ENCODE measurements at regions not wholly inside any gene's neighbourhood (a gene's known extent, or its start where the extent isn't known, plus 50 kb on each side); places are given as distances from the start of the nearest gene placed in this dataset.
"Not testable (repeated sequence)": the region's sequence is repeated elsewhere in the genome, so short reads cannot be mapped to it uniquely, and the experiment has no call there.

DNA sequence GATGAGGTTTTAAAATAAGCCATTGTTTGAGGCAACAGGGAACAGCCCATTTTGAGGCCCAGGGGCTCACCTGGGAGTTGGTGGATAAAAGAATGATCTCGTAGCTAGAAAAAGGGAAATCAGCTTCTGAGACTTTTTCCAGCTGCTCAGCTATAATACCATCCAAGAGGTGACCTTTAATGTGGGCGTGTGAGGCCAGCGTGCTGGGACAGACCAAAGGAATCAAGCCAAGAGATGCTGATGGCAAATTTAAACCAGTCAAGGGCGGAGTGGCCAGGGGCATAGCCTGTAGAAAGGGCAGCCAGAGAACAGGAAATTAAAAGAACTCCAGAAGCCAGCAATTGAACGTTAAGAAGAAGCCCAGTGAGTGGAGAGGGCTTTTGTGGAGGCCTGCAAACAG lies 132.6 kb downstream of the IER5 start:
- TF ChIP-seq, protein P1, sequence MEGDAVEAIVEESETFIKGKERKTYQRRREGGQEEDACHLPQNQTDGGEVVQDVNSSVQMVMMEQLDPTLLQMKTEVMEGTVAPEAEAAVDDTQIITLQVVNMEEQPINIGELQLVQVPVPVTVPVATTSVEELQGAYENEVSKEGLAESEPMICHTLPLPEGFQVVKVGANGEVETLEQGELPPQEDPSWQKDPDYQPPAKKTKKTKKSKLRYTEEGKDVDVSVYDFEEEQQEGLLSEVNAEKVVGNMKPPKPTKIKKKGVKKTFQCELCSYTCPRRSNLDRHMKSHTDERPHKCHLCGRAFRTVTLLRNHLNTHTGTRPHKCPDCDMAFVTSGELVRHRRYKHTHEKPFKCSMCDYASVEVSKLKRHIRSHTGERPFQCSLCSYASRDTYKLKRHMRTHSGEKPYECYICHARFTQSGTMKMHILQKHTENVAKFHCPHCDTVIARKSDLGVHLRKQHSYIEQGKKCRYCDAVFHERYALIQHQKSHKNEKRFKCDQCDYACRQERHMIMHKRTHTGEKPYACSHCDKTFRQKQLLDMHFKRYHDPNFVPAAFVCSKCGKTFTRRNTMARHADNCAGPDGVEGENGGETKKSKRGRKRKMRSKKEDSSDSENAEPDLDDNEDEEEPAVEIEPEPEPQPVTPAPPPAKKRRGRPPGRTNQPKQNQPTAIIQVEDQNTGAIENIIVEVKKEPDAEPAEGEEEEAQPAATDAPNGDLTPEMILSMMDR (IDR thresholded peaks at IDR 0.05; ENCODE audit: extremely low read depth, missing control alignments): no peak
- no peak for DNase-seq (ENCODE audit: low spot score)

DNA sequence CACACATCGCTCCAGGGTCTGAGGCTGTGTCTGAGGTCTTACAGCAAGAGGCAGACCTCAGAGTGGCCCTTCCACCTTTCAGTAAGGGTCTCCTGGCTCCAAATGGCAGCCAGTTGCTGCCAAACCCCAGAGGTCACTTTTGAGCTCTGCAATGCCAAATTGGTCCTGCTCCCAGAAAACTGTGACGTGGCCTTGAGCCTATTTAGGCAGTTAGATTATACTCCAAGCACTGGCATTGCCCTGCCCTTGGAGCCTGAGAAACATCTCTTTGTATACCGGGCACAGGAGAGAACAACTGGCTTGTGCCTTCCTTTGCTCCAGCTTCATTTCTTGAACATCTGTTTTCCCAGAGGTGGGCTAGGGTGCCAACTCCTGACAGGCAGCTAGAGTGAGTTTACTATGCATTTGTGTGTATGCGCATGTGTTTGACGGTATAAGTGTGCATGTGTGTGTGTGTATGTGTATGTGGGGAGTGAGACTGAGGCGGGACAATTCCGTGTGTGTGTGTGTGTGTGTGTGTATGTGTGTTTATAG lies 134.5 kb downstream of the IER5 start:
- DNase-seq (ENCODE audit: low spot score): no peak
- TF ChIP-seq, protein P1 (IDR thresholded peaks at IDR 0.05; ENCODE audit: extremely low read depth, missing control alignments): no peak

DNA sequence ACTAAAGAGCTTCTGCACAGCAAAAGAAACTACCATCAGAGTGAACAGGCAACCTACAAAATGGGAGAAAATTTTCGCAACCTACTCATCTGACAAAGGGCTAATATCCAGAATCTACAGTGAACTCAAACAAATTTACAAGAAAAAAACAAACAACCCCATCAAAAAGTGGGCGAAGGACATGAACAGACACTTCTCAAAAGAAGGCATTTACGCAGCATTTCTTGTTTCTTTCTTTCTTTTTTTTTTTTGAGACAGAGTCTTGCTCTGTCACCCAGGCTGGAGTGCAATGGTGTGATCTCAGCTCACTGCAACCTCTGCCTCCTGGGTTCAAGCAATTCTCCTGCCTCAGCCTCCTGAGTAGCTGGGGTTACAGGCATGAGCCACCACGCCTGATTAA lies 138.2 kb downstream of the IER5 start:
- not testable (repeated sequence) for DNase-seq (ENCODE audit: low spot score)

DNA sequence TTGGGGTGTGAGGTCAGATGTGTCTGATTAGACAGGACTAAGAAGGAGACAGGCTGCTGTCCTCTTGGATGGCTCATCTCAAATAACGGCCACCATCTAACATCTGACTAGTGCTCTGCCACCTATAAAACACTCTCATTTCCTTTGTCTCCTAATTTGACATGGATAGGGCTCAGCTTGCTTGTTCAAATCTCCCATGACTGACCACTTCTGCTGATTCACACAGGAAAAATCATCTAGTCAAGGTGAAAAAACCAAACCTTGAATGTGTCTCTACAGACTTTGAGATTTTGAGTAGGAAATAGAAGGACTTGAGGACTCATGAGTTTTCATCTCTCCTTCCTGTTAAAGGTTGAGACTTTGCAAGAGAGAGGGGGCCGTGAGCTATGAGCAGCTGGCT lies 150.6 kb downstream of the IER5 start:
- no peak for DNase-seq (ENCODE audit: low spot score)
- TF ChIP-seq, protein P1 (IDR thresholded peaks at IDR 0.05; ENCODE audit: extremely low read depth, missing control alignments): no peak

DNA sequence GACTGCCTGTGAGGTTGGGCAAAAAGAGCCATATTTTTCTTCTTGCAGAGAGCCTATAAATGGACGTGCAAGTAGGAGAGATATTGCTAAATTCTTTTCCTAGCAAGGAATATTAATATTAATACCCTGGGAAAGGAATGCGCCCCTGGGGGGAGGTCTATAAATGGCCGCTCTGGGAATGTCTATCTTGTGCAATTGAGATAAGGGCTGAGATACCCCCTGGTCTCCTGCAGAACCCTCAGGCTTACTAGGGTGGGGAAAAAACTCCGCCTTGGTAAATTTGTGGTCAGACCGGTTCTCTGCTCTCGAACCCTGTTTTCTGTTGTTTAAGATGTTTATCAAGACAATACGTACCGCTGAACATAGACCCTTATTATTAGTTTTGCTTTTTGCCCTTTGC lies 157.8 kb downstream of the IER5 start:
- not testable (repeated sequence) for DNase-seq (ENCODE audit: low spot score)

DNA sequence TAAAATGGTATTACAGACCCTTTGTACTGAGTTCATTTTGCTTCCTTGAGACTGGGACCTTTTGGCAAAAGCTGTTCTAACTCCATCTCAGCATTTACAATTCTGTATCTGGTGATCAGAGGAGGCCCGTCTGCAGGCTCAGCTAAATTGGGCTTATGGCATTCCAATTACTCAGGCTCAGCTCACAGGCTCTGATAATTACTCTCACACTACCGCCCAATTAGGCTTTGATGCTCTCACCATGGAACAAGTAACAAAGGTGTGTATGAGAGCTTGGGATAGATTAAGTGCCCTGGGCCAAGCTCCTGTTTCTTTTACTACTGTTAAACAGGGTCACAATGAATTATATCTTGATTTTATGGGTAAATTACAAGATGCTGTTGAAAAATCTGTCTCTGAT lies 159.9 kb downstream of the IER5 start:
- not testable (repeated sequence) for DNase-seq (ENCODE audit: low spot score)

DNA sequence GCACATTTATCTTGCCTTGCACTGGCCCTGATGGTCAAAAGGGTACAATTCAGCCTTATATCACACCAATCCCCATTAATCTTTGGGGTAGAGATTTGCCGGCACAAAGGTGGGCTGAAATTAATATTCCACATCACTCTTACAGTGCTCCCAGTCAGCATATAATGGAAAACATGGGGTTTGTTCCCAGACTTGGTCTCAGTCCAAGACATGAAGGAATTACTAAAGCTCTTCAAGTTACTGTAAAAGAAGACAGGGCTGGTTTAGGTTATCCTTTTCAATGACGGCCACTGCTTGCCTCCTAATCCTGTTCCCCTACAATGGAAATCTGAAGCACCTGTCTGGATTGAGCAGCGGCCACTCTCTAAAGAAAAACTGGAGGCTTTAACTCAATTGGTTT lies 160.7 kb downstream of the IER5 start:
- no peak for DNase-seq (ENCODE audit: low spot score)
- TF ChIP-seq, protein P1 (IDR thresholded peaks at IDR 0.05; ENCODE audit: extremely low read depth, missing control alignments): no peak

DNA sequence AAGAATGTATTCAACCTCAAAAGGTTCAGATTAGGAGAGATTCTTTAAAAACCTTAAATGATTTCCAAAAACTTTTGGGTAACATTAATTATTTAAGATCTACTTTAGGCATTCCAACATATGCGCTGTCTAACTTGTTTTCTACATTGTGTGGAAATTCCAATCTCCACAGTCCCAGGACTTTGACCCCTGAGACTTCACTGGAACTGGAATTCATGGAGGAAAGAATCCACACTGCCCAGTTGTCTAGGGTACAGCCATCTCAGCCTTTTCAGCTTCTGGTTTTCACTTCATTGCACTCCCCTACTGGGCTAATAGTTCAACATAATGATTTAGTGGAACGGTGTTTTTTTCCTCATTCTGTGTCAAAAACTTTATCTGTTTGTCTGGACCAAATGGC lies 161.5 kb downstream of the IER5 start:
- DNase-seq (ENCODE audit: low spot score): no peak
- TF ChIP-seq, protein P1 (IDR thresholded peaks at IDR 0.05; ENCODE audit: extremely low read depth, missing control alignments): no peak

DNA sequence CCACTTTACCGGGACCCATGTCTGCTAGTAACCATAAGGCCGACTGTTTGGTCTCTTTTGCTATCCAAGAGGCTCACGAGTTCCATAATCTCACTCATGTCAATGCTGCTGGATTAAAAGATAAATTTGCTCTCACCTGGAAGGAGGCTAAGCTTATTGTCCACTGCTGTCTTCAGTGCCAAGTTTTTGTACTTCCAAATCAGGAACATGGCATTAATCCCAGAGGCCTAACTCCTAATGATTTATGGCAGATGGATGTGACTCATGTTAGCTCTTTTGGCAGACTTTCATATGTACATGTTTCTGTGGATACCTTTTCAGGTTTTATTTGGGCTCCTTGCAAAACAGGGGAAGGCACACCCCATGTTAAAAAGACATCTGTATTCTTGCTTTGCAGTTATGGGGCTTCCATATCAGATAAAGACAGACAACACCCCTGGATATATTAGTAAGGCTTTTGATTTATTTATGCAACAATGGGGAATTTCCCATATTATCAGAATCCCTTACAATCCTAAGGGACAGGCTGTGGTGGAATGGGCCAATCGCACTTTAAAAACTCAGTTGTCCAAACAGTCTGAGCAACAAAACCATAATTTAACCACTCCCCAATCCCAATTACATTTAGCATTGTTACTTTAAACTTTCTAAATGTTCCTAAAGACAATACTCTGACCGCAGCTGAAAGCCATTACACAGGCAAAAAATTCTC lies 162.7 kb downstream of the IER5 start:
- TF ChIP-seq, protein P1 (IDR thresholded peaks at IDR 0.05; ENCODE audit: extremely low read depth, missing control alignments): no peak
- DNase-seq (ENCODE audit: low spot score): no peak
